GM23338 (cell line): ENCODE measurements at regions not wholly inside any gene's neighbourhood (a gene's known extent, or its start where the extent isn't known, plus 50 kb on each side); places are given as distances from the start of the nearest gene placed in this dataset.

Experiments
- ATAC-seq: fragments of 200-7000 bp; cut with Tn5 transposase; 3 replicates; pipeline ENCODE4 v1.9.1; 2020
- DNase-seq: peaks from one replicate; pipeline ENCODE4 v3.0.0-alpha.2; 2015; ENCODE audit warnings: low spot score
- H2AFZ ChIP-seq: fragments of 200-600 bp; sonication (generic); 2 replicates; pipeline ENCODE4 v1.8.0; 2016; ENCODE audit warnings: antibody characterized with exemption, mild to moderate bottlenecking, moderate library complexity
- H3F3A ChIP-seq: fragments of 200-600 bp; sonication (generic); replicated peaks from 2 replicates; pipeline ENCODE4 v1.8.0; 2017; ENCODE audit warnings: antibody characterized with exemption, mixed run types, low read depth
- H3K27ac ChIP-seq: fragments of 200-600 bp; sonication (generic); 2 replicates; pipeline ENCODE4 v1.6.1; 2016; ENCODE audit warnings: low read depth
- H3K27me3 ChIP-seq: fragments of 200-600 bp; sonication (generic); 2 replicates; pipeline ENCODE4 v1.8.0; 2016; ENCODE audit warnings: mild to moderate bottlenecking, mixed run types, moderate library complexity; ENCODE audit not compliant: insufficient read depth
- H3K36me3 ChIP-seq: fragments of 200-600 bp; sonication (generic); 2 replicates; pipeline ENCODE4 v1.8.0; 2016; ENCODE audit warnings: mild to moderate bottlenecking; ENCODE audit not compliant: insufficient read depth
- H3K4me1 ChIP-seq: fragments of 200-600 bp; sonication (generic); 2 replicates; pipeline ENCODE4 v1.8.0; 2016; ENCODE audit warnings: mild to moderate bottlenecking, moderate library complexity; ENCODE audit not compliant: insufficient read depth
- H3K4me2 ChIP-seq: fragments of 200-600 bp; sonication (generic); 2 replicates; pipeline ENCODE4 v1.7.1; 2017; ENCODE audit warnings: mixed run types
- H3K4me3 ChIP-seq: fragments of 200-600 bp; sonication (generic); 2 replicates; pipeline ENCODE4 v1.6.1; 2016; ENCODE audit warnings: mixed run types
- H3K79me2 ChIP-seq: fragments of 200-600 bp; sonication (generic); replicated peaks from 2 replicates; pipeline ENCODE4 v1.8.0; 2017; ENCODE audit warnings: mild to moderate bottlenecking; ENCODE audit not compliant: insufficient read depth
- H3K9me2 ChIP-seq: fragments of 200-600 bp; sonication (generic); 2 replicates; pipeline ENCODE4 v1.8.0; 2017; ENCODE audit not compliant: insufficient read depth
- H4K20me1 ChIP-seq: fragments of 200-600 bp; sonication (generic); replicated peaks from 2 replicates; pipeline ENCODE4 v1.8.0; 2017; ENCODE audit warnings: mild to moderate bottlenecking; ENCODE audit not compliant: insufficient read depth
- H3K27ac Mint-ChIP-seq: 2 replicates; pipeline ENCODE4 v1.8.0; 2020; ENCODE audit warnings: inconsistent platforms, mild to moderate bottlenecking, moderate library complexity, mixed read lengths
- H3K27me3 Mint-ChIP-seq: 3 replicates; pipeline ENCODE4 v1.8.0; 2022; ENCODE audit warnings: low read depth, mild to moderate bottlenecking, moderate library complexity, mixed read lengths, inconsistent platforms; ENCODE audit not compliant: insufficient read depth, poor library complexity
- H3K36me3 Mint-ChIP-seq: 3 replicates; pipeline ENCODE4 v1.8.0; 2021; ENCODE audit warnings: low read depth, mild to moderate bottlenecking, inconsistent platforms, moderate library complexity, mixed read lengths
- H3K4me1 Mint-ChIP-seq: 3 replicates; pipeline ENCODE4 v1.8.0; 2020; ENCODE audit warnings: mild to moderate bottlenecking, inconsistent platforms, mixed read lengths
- H3K4me3 Mint-ChIP-seq: 3 replicates; pipeline ENCODE4 v1.8.0; 2021; ENCODE audit warnings: moderate library complexity, mild to moderate bottlenecking, inconsistent platforms, mixed read lengths
- H3K9me3 Mint-ChIP-seq: 3 replicates; pipeline ENCODE4 v1.8.0; 2020; ENCODE audit warnings: moderate library complexity, mild to moderate bottlenecking, inconsistent platforms, mixed read lengths
- CREB1 ChIP-seq: fragments of 250-450 bp; sonication (Bioruptor Pico); IDR thresholded peaks from 2 replicates; pipeline ENCODE4 v1.5.0; 2020; ENCODE audit warnings: low read depth, mild to moderate bottlenecking, moderate library complexity
- EZH2 ChIP-seq: fragments of 200-600 bp; sonication (generic); IDR thresholded peaks from one replicate; pipeline ENCODE4 v1.8.0; 2017; ENCODE audit warnings: antibody characterized with exemption, mild to moderate bottlenecking, low read depth; ENCODE audit not compliant: unreplicated experiment
- EZH2phosphoT487 ChIP-seq: fragments of 200-600 bp; sonication (generic); IDR thresholded peaks from one replicate; pipeline ENCODE4 v1.8.1; 2018; ENCODE audit warnings: antibody characterized with exemption; ENCODE audit not compliant: unreplicated experiment
- JUNB ChIP-seq: IDR thresholded peaks from one replicate; pipeline ENCODE4 v1.6.1; 2016; ENCODE audit warnings: antibody characterized with exemption; ENCODE audit not compliant: unreplicated experiment
- NANOG ChIP-seq: IDR thresholded peaks from 2 replicates; pipeline ENCODE4 v1.6.1; 2016; ENCODE audit warnings: antibody characterized with exemption, borderline replicate concordance
- POLR2AphosphoS5 ChIP-seq: IDR thresholded peaks from 2 replicates; pipeline ENCODE4 v1.6.1; 2016; ENCODE audit warnings: antibody characterized with exemption, low read depth
- STAT1 ChIP-seq: IDR thresholded peaks from one replicate; pipeline ENCODE4 v1.6.1; 2016; ENCODE audit warnings: antibody characterized with exemption; ENCODE audit not compliant: unreplicated experiment
- ZNF114 ChIP-seq: fragments of 250-450 bp; sonication (Bioruptor Pico); IDR thresholded peaks from 2 replicates; pipeline ENCODE4 v1.5.0; 2020; ENCODE audit warnings: mild to moderate bottlenecking, moderate library complexity
- ZNF331 ChIP-seq: fragments of 250-450 bp; sonication (Bioruptor Pico); IDR thresholded peaks from 2 replicates; pipeline ENCODE4 v1.5.0; 2020; ENCODE audit warnings: low read depth, mild to moderate bottlenecking, moderate library complexity
- TF ChIP-seq, protein P1 (sequence below), 2 experiments: fragments of 200-600 bp in 1 of 2; sonication (generic) in 1 of 2; conservative IDR thresholded peaks; 2 replicates each; pipeline versions ENCODE4 v1.5.1 to v1.6.1; 2016 to 2017; ENCODE audit warnings: antibody characterized with exemption in 2 of 2, low read depth in 2 of 2, mild to moderate bottlenecking in 2 of 2, moderate library complexity in 1 of 2
- TF ChIP-seq, protein P2 (sequence below): fragments of 250-450 bp; sonication (Bioruptor Pico); IDR thresholded peaks from 2 replicates; pipeline ENCODE4 v1.5.0; 2020; ENCODE audit warnings: mild to moderate bottlenecking, moderate library complexity
- TF ChIP-seq, protein P3 (sequence below): IDR thresholded peaks from one replicate; pipeline ENCODE4 v1.6.1; 2018; ENCODE audit warnings: antibody characterized with exemption; ENCODE audit not compliant: unreplicated experiment
- TF ChIP-seq, protein P4 (sequence below): IDR thresholded peaks from 2 replicates; pipeline ENCODE4 v1.6.1; 2016; ENCODE audit warnings: antibody characterized with exemption

DNA sequence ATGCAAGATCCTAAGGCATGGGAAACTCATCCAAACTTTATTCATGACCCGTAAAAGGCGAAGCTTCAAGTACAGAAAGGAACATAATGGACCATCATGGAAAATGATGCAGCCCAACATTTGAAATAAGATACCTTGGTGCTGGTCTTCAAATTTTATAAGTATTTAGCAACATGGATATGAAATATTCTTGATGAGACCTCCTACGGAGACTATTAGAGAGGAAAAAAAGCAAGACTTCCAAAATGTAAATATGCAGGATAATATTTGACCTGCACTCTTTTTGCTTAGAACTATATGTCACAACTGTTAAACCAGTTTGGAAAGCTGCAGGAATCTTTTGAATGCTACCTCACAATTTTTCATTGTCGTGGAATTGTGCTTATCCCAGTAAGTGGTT, 168.8 kb upstream of the ARID2 start:
- Mint-ChIP-seq H3K4me3 (no peak overlapping the region), H3K36me3 (no peaks in the 10 kb centered on the region), H3K27me3 (no peaks in the 10 kb centered on the region), H3K9me3 (no peaks in the 10 kb centered on the region), H3K4me1 (no peaks in the 10 kb centered on the region), H3K27ac (no peak overlapping the region)
- H3K4me2 ChIP-seq: no peak overlapping the region
- H3K36me3 ChIP-seq: no peaks in the 10 kb centered on the region
- no peak overlapping the region for H3K27ac ChIP-seq
- H3K79me2 ChIP-seq: no peaks in the 10 kb centered on the region
- no peak for ATAC-seq
- H4K20me1 ChIP-seq: no peaks in the 10 kb centered on the region
- H3K4me1 ChIP-seq: no peaks in the 10 kb centered on the region
- no peak overlapping the region for H3K4me3 ChIP-seq
- TF ChIP-seq, protein P1, sequence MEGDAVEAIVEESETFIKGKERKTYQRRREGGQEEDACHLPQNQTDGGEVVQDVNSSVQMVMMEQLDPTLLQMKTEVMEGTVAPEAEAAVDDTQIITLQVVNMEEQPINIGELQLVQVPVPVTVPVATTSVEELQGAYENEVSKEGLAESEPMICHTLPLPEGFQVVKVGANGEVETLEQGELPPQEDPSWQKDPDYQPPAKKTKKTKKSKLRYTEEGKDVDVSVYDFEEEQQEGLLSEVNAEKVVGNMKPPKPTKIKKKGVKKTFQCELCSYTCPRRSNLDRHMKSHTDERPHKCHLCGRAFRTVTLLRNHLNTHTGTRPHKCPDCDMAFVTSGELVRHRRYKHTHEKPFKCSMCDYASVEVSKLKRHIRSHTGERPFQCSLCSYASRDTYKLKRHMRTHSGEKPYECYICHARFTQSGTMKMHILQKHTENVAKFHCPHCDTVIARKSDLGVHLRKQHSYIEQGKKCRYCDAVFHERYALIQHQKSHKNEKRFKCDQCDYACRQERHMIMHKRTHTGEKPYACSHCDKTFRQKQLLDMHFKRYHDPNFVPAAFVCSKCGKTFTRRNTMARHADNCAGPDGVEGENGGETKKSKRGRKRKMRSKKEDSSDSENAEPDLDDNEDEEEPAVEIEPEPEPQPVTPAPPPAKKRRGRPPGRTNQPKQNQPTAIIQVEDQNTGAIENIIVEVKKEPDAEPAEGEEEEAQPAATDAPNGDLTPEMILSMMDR (conservative IDR thresholded peaks at IDR 0.05; ENCODE audit: low read depth in 2 of 2): no peak
- TF ChIP-seq POLR2AphosphoS5 (no peak), JUNB (no peak), ZNF331 (no peak), STAT1 (no peak), EZH2 (no peak), ZNF114 (no peak), NANOG (no peak), CREB1 (CRISPR knock-in tag) (no peak), EZH2phosphoT487 (no peak)
- TF ChIP-seq, protein P2, sequence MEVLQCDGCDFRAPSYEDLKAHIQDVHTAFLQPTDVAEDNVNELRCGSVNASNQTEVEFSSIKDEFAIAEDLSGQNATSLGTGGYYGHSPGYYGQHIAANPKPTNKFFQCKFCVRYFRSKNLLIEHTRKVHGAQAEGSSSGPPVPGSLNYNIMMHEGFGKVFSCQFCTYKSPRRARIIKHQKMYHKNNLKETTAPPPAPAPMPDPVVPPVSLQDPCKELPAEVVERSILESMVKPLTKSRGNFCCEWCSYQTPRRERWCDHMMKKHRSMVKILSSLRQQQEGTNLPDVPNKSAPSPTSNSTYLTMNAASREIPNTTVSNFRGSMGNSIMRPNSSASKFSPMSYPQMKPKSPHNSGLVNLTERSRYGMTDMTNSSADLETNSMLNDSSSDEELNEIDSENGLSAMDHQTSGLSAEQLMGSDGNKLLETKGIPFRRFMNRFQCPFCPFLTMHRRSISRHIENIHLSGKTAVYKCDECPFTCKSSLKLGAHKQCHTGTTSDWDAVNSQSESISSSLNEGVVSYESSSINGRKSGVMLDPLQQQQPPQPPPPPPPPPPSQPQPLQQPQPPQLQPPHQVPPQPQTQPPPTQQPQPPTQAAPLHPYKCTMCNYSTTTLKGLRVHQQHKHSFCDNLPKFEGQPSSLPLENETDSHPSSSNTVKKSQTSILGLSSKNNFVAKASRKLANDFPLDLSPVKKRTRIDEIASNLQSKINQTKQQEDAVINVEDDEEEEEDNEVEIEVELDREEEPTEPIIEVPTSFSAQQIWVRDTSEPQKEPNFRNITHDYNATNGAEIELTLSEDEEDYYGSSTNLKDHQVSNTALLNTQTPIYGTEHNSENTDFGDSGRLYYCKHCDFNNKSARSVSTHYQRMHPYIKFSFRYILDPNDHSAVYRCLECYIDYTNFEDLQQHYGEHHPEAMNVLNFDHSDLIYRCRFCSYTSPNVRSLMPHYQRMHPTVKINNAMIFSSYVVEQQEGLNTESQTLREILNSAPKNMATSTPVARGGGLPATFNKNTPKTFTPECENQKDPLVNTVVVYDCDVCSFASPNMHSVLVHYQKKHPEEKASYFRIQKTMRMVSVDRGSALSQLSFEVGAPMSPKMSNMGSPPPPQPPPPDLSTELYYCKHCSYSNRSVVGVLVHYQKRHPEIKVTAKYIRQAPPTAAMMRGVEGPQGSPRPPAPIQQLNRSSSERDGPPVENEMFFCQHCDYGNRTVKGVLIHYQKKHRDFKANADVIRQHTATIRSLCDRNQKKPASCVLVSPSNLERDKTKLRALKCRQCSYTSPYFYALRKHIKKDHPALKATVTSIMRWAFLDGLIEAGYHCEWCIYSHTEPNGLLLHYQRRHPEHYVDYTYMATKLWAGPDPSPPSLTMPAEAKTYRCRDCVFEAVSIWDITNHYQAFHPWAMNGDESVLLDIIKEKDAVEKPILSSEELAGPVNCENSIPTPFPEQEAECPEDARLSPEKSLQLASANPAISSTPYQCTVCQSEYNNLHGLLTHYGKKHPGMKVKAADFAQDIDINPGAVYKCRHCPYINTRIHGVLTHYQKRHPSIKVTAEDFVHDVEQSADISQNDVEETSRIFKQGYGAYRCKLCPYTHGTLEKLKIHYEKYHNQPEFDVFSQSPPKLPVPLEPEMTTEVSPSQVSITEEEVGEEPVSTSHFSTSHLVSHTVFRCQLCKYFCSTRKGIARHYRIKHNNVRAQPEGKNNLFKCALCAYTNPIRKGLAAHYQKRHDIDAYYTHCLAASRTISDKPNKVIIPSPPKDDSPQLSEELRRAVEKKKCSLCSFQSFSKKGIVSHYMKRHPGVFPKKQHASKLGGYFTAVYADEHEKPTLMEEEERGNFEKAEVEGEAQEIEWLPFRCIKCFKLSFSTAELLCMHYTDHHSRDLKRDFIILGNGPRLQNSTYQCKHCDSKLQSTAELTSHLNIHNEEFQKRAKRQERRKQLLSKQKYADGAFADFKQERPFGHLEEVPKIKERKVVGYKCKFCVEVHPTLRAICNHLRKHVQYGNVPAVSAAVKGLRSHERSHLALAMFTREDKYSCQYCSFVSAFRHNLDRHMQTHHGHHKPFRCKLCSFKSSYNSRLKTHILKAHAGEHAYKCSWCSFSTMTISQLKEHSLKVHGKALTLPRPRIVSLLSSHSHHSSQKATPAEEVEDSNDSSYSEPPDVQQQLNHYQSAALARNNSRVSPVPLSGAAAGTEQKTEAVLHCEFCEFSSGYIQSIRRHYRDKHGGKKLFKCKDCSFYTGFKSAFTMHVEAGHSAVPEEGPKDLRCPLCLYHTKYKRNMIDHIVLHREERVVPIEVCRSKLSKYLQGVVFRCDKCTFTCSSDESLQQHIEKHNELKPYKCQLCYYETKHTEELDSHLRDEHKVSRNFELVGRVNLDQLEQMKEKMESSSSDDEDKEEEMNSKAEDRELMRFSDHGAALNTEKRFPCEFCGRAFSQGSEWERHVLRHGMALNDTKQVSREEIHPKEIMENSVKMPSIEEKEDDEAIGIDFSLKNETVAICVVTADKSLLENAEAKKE: no peak
- TF ChIP-seq, protein P3, sequence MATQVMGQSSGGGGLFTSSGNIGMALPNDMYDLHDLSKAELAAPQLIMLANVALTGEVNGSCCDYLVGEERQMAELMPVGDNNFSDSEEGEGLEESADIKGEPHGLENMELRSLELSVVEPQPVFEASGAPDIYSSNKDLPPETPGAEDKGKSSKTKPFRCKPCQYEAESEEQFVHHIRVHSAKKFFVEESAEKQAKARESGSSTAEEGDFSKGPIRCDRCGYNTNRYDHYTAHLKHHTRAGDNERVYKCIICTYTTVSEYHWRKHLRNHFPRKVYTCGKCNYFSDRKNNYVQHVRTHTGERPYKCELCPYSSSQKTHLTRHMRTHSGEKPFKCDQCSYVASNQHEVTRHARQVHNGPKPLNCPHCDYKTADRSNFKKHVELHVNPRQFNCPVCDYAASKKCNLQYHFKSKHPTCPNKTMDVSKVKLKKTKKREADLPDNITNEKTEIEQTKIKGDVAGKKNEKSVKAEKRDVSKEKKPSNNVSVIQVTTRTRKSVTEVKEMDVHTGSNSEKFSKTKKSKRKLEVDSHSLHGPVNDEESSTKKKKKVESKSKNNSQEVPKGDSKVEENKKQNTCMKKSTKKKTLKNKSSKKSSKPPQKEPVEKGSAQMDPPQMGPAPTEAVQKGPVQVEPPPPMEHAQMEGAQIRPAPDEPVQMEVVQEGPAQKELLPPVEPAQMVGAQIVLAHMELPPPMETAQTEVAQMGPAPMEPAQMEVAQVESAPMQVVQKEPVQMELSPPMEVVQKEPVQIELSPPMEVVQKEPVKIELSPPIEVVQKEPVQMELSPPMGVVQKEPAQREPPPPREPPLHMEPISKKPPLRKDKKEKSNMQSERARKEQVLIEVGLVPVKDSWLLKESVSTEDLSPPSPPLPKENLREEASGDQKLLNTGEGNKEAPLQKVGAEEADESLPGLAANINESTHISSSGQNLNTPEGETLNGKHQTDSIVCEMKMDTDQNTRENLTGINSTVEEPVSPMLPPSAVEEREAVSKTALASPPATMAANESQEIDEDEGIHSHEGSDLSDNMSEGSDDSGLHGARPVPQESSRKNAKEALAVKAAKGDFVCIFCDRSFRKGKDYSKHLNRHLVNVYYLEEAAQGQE: no peak
- TF ChIP-seq, protein P4, sequence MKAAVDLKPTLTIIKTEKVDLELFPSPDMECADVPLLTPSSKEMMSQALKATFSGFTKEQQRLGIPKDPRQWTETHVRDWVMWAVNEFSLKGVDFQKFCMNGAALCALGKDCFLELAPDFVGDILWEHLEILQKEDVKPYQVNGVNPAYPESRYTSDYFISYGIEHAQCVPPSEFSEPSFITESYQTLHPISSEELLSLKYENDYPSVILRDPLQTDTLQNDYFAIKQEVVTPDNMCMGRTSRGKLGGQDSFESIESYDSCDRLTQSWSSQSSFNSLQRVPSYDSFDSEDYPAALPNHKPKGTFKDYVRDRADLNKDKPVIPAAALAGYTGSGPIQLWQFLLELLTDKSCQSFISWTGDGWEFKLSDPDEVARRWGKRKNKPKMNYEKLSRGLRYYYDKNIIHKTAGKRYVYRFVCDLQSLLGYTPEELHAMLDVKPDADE: no peak
- no peak overlapping the region for H2AFZ ChIP-seq
- DNase-seq: no peak
- H3K9me2 ChIP-seq: no peaks in the 10 kb centered on the region
- no peaks in the 10 kb centered on the region for H3K27me3 ChIP-seq
- no peaks in the 10 kb centered on the region for H3F3A ChIP-seq
